ENCODE measurements at regions not wholly inside any gene's neighbourhood (a gene's known extent, or its start where the extent isn't known, plus 50 kb on each side); places are given as distances from the start of the nearest gene placed in this dataset.

DNA sequence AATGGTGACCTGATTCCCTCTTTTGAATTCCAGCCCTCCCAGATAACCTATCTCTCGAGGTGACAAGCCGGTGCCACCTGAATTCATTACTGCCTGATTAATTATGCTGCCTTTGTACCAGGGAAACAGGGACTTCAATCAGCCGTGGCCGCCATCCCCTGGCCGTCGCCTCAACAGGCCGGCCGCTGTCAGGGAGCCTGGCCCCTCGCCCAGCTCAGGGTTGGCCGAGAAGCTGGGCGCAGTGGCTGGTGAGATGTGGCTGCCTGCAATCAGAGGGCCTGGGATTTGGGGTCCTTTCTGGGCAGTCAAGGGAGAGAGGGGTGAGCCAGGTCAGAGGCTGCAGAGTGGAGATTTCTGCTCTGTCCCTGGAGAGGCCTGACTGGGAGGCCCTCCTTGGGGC lies 91.2 kb downstream of the KCTD15 start:
- H3K23me2 ChIP-seq (ENCODE audit: insufficient read length, low read depth, low read length, poor library complexity, severe bottlenecking): no peaks in the 10 kb centered on the region
- H2BK15ac ChIP-seq (ENCODE audit: low read depth, low read length): no peak overlapping the region
- H3K9ac ChIP-seq (ENCODE audit: extremely low read depth, insufficient read length, low read length): no peak overlapping the region
- H2BK20ac ChIP-seq (ENCODE audit: low read depth, low read length, poor library complexity, severe bottlenecking): no peak overlapping the region
- no peak overlapping the region for H4K8ac ChIP-seq (replicated peaks; ENCODE audit: insufficient read length, low read depth, low read length)
- WGBS (ENCODE audit: extremely low coverage, insufficient read length, low lambda C conversion rate): no CpG with 5 or more reads among the region's 11 CpGs
- no peak overlapping the region for H2BK120ac ChIP-seq (ENCODE audit: low read depth, low read length, poor library complexity, severe bottlenecking)
- no peaks in the 10 kb centered on the region for H3K9me3 ChIP-seq (ENCODE audit: control insufficient read depth, low read depth, low read length)
- no peak overlapping the region for H2BK5ac ChIP-seq (ENCODE audit: insufficient read length, low read length)
- H3K9me3 Mint-ChIP-seq: peaks cover 0 to 3% of the 10 kb centered on the region in 2 experiments; a peak in 2 of 5 replicates
- no peaks in the 10 kb centered on the region; a peak in 1 of 7 replicates for H3K36me3 Mint-ChIP-seq (ENCODE audit: insufficient read depth in 1 of 3, low read depth in 3 of 3)
- H4K5ac ChIP-seq (ENCODE audit: insufficient read length, low read depth, low read length): no peak overlapping the region
- TF ChIP-seq, protein P1, sequence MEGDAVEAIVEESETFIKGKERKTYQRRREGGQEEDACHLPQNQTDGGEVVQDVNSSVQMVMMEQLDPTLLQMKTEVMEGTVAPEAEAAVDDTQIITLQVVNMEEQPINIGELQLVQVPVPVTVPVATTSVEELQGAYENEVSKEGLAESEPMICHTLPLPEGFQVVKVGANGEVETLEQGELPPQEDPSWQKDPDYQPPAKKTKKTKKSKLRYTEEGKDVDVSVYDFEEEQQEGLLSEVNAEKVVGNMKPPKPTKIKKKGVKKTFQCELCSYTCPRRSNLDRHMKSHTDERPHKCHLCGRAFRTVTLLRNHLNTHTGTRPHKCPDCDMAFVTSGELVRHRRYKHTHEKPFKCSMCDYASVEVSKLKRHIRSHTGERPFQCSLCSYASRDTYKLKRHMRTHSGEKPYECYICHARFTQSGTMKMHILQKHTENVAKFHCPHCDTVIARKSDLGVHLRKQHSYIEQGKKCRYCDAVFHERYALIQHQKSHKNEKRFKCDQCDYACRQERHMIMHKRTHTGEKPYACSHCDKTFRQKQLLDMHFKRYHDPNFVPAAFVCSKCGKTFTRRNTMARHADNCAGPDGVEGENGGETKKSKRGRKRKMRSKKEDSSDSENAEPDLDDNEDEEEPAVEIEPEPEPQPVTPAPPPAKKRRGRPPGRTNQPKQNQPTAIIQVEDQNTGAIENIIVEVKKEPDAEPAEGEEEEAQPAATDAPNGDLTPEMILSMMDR (conservative IDR thresholded peaks at IDR 0.05): no peak
- H4K20me1 ChIP-seq (ENCODE audit: control insufficient read depth, insufficient read depth, insufficient read length): no peaks in the 10 kb centered on the region
- H2AK5ac ChIP-seq (ENCODE audit: insufficient read length, low read length): no peak overlapping the region
- H3K27ac Mint-ChIP-seq: no peak overlapping the region
- H3K4me1 ChIP-seq (ENCODE audit: insufficient read depth, low read length): no peaks in the 10 kb centered on the region
- no peak overlapping the region for H3K18ac ChIP-seq (ENCODE audit: insufficient read length, low read depth, low read length)
- H3K14ac ChIP-seq (ENCODE audit: insufficient read depth, low read length): no peak overlapping the region; the same call in 1 of the 2 replicates
- no peak overlapping the region for H3K4ac ChIP-seq (ENCODE audit: low read depth, low read length)
- no peaks in the 10 kb centered on the region for H3K27me3 ChIP-seq (ENCODE audit: insufficient read depth, low read length)
- no peak overlapping the region for H3K27ac ChIP-seq (ENCODE audit: insufficient read length, low read depth, low read length)
- H3K23ac ChIP-seq (ENCODE audit: insufficient read length, low read depth, low read length): no peak overlapping the region
- H3K79me2 ChIP-seq (ENCODE audit: insufficient read depth, low read length): no peaks in the 10 kb centered on the region
- H4K91ac ChIP-seq (ENCODE audit: insufficient read length, low read depth, low read length): no peak overlapping the region
- no peak overlapping the region for H3K4me3 Mint-ChIP-seq
- no peak overlapping the region for H3K56ac ChIP-seq (ENCODE audit: insufficient read length, low read depth, low read length)
- H3K79me1 ChIP-seq (ENCODE audit: insufficient read depth, low read depth, low read length, poor library complexity, severe bottlenecking): no peaks in the 10 kb centered on the region
- no peak overlapping the region for H2AFZ ChIP-seq (ENCODE audit: low read length)
- no peak overlapping the region for H2BK12ac ChIP-seq (ENCODE audit: insufficient read length, low read depth, low read length)
- peaks cover 17 to 20% of the 10 kb centered on the region in 2 experiments for H3K4me1 Mint-ChIP-seq
- no peak overlapping the region for H3K4me2 ChIP-seq (ENCODE audit: insufficient read depth, insufficient read length, low read length)
- no peak for DNase-seq
- no peak overlapping the region for H3T11ph ChIP-seq (ENCODE audit: low read length)
- H3K27me3 Mint-ChIP-seq (ENCODE audit: low read depth): no peaks in the 10 kb centered on the region; the same call in 1 of the 2 replicates

Measured in H9 (cell line).